ENCODE measurements at regions not wholly inside any gene's neighbourhood (a gene's known extent, or its start where the extent isn't known, plus 50 kb on each side); places are given as distances from the start of the nearest gene placed in this dataset.

DNA sequence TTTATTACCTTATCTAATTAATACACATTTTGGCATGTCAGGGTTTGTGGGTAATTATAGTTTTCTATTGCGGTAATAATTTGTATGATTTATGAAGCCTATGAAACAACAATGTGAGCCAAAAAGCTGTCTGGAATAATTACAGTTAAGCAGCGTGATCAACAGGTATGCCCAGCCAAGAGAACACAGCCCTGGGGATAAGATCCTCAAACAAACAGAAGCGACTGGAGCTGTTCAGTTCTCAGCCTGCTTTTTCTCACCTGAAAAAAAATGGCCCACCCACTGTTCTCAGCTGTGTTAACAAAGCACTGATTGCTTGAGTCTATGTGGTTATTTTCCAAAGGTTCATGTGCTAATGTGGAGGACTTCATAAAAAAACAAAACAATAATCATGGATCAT is 855.8 kb downstream of the GATA3 start:
- H3K4me3 ChIP-seq (replicated peaks; ENCODE audit: low read depth, low read length) = no peak overlapping the region
- TF ChIP-seq, protein P1, sequence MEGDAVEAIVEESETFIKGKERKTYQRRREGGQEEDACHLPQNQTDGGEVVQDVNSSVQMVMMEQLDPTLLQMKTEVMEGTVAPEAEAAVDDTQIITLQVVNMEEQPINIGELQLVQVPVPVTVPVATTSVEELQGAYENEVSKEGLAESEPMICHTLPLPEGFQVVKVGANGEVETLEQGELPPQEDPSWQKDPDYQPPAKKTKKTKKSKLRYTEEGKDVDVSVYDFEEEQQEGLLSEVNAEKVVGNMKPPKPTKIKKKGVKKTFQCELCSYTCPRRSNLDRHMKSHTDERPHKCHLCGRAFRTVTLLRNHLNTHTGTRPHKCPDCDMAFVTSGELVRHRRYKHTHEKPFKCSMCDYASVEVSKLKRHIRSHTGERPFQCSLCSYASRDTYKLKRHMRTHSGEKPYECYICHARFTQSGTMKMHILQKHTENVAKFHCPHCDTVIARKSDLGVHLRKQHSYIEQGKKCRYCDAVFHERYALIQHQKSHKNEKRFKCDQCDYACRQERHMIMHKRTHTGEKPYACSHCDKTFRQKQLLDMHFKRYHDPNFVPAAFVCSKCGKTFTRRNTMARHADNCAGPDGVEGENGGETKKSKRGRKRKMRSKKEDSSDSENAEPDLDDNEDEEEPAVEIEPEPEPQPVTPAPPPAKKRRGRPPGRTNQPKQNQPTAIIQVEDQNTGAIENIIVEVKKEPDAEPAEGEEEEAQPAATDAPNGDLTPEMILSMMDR (IDR thresholded peaks at IDR 0.05; ENCODE audit: low read length, missing control alignments) = no peak
- no peak for DNase-seq (ENCODE audit: low read depth)

DNA sequence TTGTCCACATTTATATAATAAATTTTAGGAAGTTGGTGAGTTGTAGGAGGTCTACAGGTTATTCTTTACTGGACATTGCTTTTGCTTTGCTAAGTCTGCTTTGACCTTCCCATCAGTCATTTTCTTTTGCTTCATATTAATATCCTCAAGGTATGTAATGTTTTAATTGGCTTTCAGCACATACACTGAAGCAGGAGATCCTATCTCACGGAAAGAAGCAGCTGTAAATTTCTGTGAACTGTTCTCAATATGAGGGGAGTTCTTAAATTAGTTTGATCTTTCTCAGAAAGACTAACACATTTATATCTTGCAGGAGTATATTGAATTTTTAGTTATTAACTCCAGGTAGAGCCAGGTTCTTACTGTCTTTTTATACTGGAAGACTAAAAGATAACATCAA is 856.5 kb downstream of the GATA3 start:
- H3K4me3 ChIP-seq (replicated peaks; ENCODE audit: low read depth, low read length) = no peak overlapping the region
- TF ChIP-seq, protein P1 (IDR thresholded peaks at IDR 0.05; ENCODE audit: low read length, missing control alignments) = no peak
- DNase-seq (ENCODE audit: low read depth) = no peak

DNA sequence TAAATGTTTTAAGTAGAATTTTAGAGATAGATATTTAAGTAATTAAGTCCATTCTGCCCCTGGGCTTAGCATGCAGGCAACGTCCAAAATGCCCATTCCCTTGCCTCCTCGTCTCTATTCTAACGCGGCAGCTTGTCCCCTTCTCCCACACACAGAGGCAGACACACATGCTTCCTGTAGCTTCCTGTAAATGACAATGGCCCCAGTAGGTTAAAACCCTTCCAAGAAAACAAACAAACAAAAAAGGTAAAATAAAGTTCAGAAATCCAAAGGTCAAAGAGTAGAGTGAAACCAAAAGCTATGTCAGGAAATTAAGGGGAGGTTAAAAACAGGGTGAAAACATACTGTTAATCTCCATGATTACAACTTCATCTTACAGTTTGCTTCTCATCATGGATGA is 857.6 kb downstream of the GATA3 start:
- no peak for DNase-seq (ENCODE audit: low read depth)
- TF ChIP-seq, protein P1 (IDR thresholded peaks at IDR 0.05; ENCODE audit: low read length, missing control alignments) = no peak
- H3K4me3 ChIP-seq (replicated peaks; ENCODE audit: low read depth, low read length) = no peak overlapping the region

DNA sequence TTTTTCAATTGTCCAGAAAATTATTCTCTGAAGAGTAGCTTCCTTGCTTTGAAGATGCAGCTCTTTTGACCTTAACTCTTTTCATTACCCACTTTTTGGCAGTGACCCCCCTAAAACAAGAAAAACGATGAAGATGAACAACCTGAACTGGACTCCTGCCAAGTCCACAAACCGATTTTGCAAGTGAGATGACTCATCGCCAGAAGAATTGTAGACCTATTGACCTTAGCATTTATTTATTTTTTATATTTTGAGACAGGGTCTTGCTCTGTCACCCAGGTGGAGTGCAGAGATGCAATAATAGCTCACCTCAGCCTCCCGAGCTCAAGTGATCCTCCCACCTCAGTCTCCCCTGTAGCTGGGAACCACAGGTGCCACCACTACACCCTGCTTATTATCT is 859.2 kb downstream of the GATA3 start:
- TF ChIP-seq, protein P1 (IDR thresholded peaks at IDR 0.05; ENCODE audit: low read length, missing control alignments) = no peak
- DNase-seq (ENCODE audit: low read depth) = peak; percentile 12
- H3K4me3 ChIP-seq (replicated peaks; ENCODE audit: low read depth, low read length) = no peak overlapping the region

DNA sequence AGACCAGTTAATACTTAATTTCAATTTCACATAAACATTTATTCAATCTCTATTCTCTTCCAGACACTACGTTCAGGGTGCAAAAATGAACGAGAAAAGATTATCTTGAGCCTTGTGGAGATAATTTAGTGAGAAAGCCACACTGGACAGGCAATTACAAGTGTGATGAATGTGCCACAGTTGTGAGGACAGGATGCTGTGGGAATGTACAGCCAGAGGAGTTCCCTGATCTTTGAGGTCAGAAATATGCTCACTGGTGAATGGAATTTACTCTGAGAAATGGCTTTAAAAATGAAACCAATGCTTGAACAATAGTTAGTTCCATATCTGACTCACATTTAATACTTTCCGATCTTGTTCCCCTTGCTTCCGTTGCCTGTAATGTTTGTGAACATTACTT is 864.8 kb downstream of the GATA3 start:
- H3K4me3 ChIP-seq (replicated peaks; ENCODE audit: low read depth, low read length) = no peak overlapping the region
- TF ChIP-seq, protein P1 (IDR thresholded peaks at IDR 0.05; ENCODE audit: low read length, missing control alignments) = no peak
- DNase-seq (ENCODE audit: low read depth) = peak; percentile 20

DNA sequence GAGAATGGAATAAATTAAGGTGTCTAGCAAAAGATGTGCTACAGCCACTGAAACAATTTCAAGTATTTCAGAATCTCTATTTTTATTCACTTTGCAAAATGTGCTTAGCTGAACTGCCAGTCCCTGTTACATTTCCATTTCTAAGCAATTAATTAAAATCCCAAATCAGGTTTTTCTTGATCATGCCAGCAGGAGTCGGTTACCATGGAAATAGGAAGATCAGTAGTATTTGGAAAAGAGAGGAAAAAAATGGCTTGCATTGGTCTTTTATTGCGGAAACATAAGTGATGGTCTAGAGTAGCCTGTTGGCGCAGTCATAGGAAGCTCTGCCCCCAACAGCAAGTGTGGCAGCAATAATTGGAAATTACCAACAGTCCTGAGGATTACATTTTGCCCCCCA is 867.1 kb downstream of the GATA3 start:
- no peak for DNase-seq (ENCODE audit: low read depth)
- TF ChIP-seq, protein P1 (IDR thresholded peaks at IDR 0.05; ENCODE audit: low read length, missing control alignments) = no peak
- H3K4me3 ChIP-seq (replicated peaks; ENCODE audit: low read depth, low read length) = no peak overlapping the region

DNA sequence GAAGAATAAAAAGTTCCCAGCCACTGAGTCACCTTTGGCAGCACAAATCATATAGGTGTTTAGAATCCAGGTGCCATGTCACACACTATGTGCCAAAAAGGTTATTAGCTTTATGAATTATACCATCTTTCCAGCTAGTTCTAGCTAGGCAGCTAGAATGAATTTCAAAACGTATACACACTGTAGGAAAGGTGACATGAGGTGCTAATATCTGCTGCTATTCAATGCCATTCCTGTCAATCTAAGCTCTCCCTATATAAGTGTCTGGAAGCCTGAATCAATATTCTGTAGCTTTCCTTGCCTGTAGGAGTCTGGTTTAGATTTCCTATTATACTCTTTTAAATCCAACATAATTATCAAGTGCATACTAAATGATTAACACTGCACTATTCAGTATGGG is 868.6 kb downstream of the GATA3 start:
- no peak overlapping the region for H3K4me3 ChIP-seq (replicated peaks; ENCODE audit: low read depth, low read length)
- TF ChIP-seq, protein P1 (IDR thresholded peaks at IDR 0.05; ENCODE audit: low read length, missing control alignments) = no peak
- DNase-seq (ENCODE audit: low read depth) = no peak
